Muscle of leg (tissue), 3 donors: ENCODE measurements at regions not wholly inside any gene's neighbourhood (a gene's known extent, or its start where the extent isn't known, plus 50 kb on each side); places are given as distances from the start of the nearest gene placed in this dataset.
"Not testable (repeated sequence)": the region's sequence is repeated elsewhere in the genome, so short reads cannot be mapped to it uniquely, and the experiment has no call there.

Experiments
- DNase-seq: peaks from one replicate; pipeline ENCODE4 v3.0.0; 2013
- H3K27ac ChIP-seq: one replicate; pipeline ENCODE4 v1.5.1; 2013; ENCODE audit warnings: mild to moderate bottlenecking, low read length, control low read depth
- H3K27me3 ChIP-seq: one replicate; pipeline ENCODE4 v1.6.1; 2013; ENCODE audit warnings: low read length; ENCODE audit not compliant: control insufficient read depth, insufficient read depth
- H3K36me3 ChIP-seq: one replicate; pipeline ENCODE4 v1.6.1; 2013; ENCODE audit warnings: low read length; ENCODE audit not compliant: control insufficient read depth, insufficient read depth
- H3K4me1 ChIP-seq: one replicate; pipeline ENCODE4 v1.6.1; 2013; ENCODE audit warnings: low read length; ENCODE audit not compliant: control insufficient read depth, insufficient read depth
- H3K4me3 ChIP-seq: one replicate; pipeline ENCODE4 v1.5.1; 2013; ENCODE audit warnings: low read length, control low read depth
- H3K9me3 ChIP-seq: replicated peaks from 2 replicates; pipeline ENCODE4 v1.6.1; 2013; ENCODE audit warnings: low read depth, low read length; ENCODE audit not compliant: control insufficient read depth
- WGBS: methylation state at CpG from one replicate; pipeline ENCODE4 v1.1.5; 2013; ENCODE audit warnings: missing lambda C conversion rate; ENCODE audit not compliant: insufficient coverage; 5-methylcytosine and 5-hydroxymethylcytosine counted together

DNA sequence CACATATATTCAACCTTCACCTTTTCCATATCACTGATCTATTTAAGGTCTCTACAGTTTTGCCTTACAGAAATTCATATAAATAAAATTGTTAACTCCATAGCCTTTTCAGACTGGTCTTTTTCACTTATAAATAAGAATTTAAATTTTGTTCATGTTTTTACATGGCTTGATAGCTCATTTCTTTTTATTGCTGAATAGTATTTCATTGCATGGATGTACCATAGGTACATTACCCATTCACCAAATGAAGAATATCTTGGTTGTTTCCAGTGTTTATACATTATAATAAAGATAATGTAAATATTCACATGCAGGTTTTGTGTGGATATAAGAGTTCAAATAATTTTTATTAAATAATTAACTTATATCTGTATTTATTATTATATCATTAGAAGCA is 1765.0 kb downstream of the OTOL1 start:
- Histone ChIP-seq H3K4me1 (no peaks in the 10 kb centered on the region), H3K27ac (no peak overlapping the region), H3K4me3 (no peak overlapping the region), H3K27me3 (no peaks in the 10 kb centered on the region), H3K36me3 (no peaks in the 10 kb centered on the region), H3K9me3 (no peaks in the 10 kb centered on the region)
- no peak for DNase-seq

DNA sequence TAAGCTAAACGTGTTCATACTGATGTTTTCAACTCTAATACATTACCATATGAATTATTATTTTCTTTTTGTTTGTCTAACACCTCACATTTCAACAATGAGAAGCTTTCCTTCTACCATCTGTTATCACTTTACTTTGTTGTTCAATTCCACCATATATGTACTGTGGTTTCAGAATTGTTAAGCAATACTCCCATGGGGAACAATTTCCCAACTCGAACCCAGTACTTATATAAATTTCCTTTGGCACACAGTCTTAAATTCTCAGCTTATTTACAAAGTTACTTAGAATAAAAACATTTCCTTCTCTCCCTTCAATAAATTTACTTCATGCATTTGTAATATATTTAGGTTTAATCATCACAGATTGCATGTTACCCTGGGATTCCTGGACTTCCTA is 1764.4 kb downstream of the OTOL1 start:
- Histone ChIP-seq H3K9me3 (no peaks in the 10 kb centered on the region), H3K4me3 (no peak overlapping the region), H3K27ac (no peak overlapping the region), H3K27me3 (no peaks in the 10 kb centered on the region), H3K36me3 (no peaks in the 10 kb centered on the region), H3K4me1 (no peaks in the 10 kb centered on the region)
- DNase-seq: no peak
- WGBS: no CpG with 5 or more reads among the region's 2 CpGs

DNA sequence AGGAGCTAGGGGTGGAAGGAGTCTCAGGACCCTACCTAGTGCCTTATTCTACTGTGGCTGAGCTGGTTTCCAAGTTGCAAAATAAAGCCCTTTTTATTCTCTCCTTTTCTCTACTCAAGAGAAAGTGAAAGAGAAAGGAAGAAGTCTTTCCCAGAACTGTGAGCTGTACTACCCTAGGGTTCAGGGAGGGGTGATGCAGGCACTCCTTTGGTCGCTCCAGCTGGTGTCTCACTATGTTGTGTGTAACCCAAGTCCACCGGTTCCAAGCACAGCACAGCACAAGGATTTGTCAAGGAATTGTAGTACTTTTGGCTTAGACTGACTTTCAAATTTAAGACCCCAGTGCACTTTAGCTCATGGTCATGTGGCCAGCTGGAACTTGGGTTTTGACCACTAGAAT is 1721.7 kb downstream of the OTOL1 start:
- no peaks in the 10 kb centered on the region for H3K4me1 ChIP-seq
- no peaks in the 10 kb centered on the region for H3K9me3 ChIP-seq
- no peaks in the 10 kb centered on the region for H3K27me3 ChIP-seq
- WGBS: no CpG with 5 or more reads among the region's 2 CpGs
- no peaks in the 10 kb centered on the region for H3K36me3 ChIP-seq
- no peak overlapping the region for H3K4me3 ChIP-seq
- no peak for DNase-seq
- H3K27ac ChIP-seq: no peak overlapping the region

DNA sequence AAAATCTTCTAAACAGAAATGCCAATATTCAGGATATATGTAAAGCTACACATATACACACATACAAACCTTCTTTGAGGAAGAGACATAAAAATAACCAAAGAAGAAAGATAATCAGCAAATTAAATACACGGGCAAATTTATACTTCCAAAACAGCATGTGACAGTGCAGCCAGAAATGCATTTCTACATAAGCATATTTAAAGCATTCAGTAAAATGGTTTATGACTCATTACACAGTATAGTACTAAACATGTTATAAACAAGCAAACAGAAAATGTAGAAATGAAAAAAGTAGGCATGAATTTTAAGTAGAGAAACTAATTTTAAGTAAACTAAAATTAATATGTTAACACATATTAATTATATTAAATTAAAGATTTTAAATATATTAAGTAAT is 1717.2 kb downstream of the OTOL1 start:
- no peak overlapping the region for H3K4me3 ChIP-seq
- no peaks in the 10 kb centered on the region for H3K9me3 ChIP-seq
- no peaks in the 10 kb centered on the region for H3K4me1 ChIP-seq
- WGBS: no CpG with 5 or more reads among the region's 1 CpG
- H3K27ac ChIP-seq: no peak overlapping the region
- DNase-seq: no peak
- H3K27me3 ChIP-seq: no peaks in the 10 kb centered on the region
- H3K36me3 ChIP-seq: no peaks in the 10 kb centered on the region

DNA sequence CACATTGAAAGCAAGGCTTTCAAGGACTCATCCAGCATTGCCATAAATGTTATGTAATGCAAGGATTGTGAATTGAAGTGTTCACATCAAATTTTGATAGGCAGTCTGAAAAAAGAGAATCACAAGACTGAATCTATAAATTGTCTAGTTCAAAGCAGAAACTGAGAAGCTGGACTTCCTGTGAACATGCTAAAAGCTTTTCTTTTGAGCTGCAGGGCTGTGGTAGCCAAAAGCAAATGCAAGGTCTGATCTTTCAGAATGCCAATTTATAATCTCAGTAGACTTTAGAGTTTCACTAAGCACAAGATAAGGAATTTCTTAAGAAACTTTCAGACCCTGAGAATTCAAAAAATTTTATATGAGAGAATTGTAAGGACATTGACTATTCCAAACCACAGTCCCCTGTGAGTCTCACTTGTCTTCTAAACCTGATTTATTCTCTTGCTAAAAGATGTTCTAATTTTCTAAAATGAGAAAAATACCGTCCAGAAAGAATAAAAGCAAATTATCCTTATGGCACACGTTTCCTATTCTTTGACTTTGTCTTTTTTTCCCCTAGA is 1700.3 kb downstream of the OTOL1 start:
- DNase-seq: peak; percentile 44
- no CpG with 5 or more reads among the region's 2 CpGs for WGBS
- H3K4me3 ChIP-seq: no peak overlapping the region

DNA sequence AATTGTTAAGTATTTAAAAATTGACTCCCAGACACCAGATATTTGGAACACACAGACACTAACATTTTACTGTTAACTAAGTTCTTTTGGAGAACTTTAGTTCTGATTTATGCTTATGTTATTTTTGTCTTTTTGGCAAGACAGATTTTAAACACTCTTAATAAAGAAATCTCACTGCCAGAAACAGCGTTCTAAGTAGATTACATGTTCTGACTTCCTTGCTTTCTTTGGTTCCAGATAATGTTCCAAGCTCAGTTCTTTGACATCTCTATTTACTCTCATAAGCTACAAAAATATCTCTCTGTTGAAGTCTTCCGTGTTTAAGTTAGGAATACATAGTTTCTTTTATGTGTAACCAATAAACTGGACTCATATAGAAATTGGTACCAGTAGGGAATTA is 1699.6 kb downstream of the OTOL1 start:
- no peaks in the 10 kb centered on the region for H3K27me3 ChIP-seq
- H3K27ac ChIP-seq: no peak overlapping the region
- no CpG with 5 or more reads among the region's 2 CpGs for WGBS
- H3K36me3 ChIP-seq: no peaks in the 10 kb centered on the region
- H3K4me3 ChIP-seq: no peak overlapping the region
- H3K9me3 ChIP-seq: no peaks in the 10 kb centered on the region
- no peaks in the 10 kb centered on the region for H3K4me1 ChIP-seq
- DNase-seq: peak; percentile 21

More for the DNA sequence above, 1700.3 kb downstream of the OTOL1 start:
- Histone ChIP-seq H3K9me3 (no peaks in the 10 kb centered on the region), H3K36me3 (no peaks in the 10 kb centered on the region), H3K27ac (no peak overlapping the region), H3K4me1 (no peaks in the 10 kb centered on the region), H3K27me3 (no peaks in the 10 kb centered on the region)

DNA sequence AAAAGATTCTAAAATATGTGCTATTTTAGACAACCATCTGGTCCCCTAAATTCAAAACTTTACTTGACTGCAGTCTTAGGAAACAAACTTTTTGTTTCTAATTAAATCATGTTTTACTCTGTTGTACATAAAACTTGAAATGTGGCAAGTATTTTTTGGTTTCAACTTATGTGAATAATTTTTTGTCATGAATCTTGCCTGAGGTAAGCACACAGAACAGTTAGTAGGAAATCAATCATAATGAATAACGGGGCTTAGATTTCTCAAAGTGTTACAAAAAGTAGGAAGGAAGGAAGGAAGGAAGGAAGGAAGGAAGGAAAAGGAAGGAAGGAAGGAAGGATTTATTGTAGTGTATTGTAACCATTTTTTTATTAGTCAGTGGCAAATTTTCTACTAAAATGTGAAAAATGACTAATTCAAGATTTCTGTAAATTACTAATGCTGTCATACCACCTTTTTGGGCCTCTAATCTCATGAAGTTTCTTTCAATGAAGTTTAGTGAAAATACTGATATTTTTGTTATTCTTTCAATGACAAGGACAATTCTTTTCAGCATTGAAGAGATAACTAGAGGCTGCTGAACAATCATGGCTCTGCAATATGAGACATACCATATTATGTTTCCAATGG is 1689.2 kb downstream of the OTOL1 start:
- no peaks in the 10 kb centered on the region for H3K4me1 ChIP-seq
- H3K27ac ChIP-seq: no peak overlapping the region
- H3K9me3 ChIP-seq: no peaks in the 10 kb centered on the region
- no peak overlapping the region for H3K4me3 ChIP-seq
- no CpG with 5 or more reads among the region's 1 CpG for WGBS
- H3K27me3 ChIP-seq: no peaks in the 10 kb centered on the region
- H3K36me3 ChIP-seq: no peaks in the 10 kb centered on the region
- no peak for DNase-seq

DNA sequence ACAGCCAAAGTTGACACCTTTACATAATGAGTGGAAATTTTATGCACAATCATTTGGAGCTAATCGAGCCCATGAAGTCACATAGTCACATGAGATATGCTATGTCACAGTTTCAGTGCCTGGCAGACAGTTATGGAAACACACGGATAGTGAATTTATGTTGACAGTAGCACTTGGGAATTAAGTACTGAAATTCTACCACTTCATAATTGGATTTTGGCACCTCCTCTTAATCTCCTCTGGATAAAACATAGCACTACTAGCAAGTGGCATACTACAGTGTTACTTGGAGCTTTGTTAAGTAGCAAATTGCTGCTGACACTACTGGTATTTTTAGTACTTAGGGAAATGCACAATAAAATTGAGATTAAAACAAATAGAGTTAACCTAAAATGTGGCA is 1679.4 kb downstream of the OTOL1 start:
- Histone ChIP-seq H3K9me3 (peaks cover 5% of the 10 kb centered on the region), H3K4me3 (no peak overlapping the region), H3K4me1 (no peaks in the 10 kb centered on the region), H3K36me3 (no peaks in the 10 kb centered on the region), H3K27ac (no peak overlapping the region), H3K27me3 (no peaks in the 10 kb centered on the region)
- DNase-seq: peak; percentile 13
- WGBS: no CpG with 5 or more reads among the region's 2 CpGs

DNA sequence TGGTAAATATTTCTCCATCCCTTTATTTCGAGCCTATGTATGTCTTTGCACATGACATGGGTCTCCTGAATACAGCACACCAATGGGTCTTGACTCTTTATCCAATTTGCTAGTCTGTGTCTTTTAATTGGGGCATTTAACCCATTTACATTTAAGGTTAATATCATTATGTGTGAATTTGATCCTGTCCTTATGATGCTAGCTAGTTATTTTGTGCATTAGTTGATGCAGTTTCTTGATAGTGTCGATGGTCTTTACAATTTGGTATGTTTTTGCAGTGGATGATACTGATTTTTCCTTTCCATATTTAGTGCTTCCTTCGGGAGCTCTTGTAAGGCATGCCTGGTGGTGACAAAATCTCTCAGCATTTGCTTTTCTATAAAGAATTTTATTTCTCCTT is 1675.9 kb downstream of the OTOL1 start:
- peaks cover 17% of the 10 kb centered on the region for H3K9me3 ChIP-seq
- DNase-seq, H3K27me3 ChIP-seq, H3K36me3 ChIP-seq, H3K27ac ChIP-seq, H3K4me1 ChIP-seq, H3K4me3 ChIP-seq: not testable (repeated sequence)
- no CpG with 5 or more reads among the region's 3 CpGs for WGBS

DNA sequence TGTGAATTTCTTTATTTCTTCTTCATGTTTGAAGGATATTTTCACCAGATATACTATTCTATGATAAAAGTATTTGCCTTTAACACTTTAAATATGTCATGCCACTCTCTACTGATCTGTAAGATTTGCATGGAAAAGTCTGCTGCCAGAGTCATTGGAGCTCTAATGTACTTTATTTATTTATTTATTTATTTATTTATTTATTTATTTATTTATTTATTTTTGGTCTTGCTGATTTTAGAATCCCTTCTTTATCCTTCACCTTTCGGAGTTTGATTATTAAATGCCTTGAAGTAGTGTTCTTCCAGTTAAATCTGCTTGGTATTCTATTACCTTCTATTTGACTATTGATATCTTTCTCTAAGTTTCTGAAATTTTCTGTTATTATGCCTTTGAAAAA is 1669.6 kb downstream of the OTOL1 start:
- Histone ChIP-seq H3K9me3 (peaks cover 17% of the 10 kb centered on the region), H3K36me3 (no peaks in the 10 kb centered on the region), H3K4me1 (no peaks in the 10 kb centered on the region), H3K27ac (no peak overlapping the region), H3K4me3 (no peak overlapping the region), H3K27me3 (no peaks in the 10 kb centered on the region)
- WGBS: no CpG with 5 or more reads among the region's 1 CpG
- DNase-seq: no peak

DNA sequence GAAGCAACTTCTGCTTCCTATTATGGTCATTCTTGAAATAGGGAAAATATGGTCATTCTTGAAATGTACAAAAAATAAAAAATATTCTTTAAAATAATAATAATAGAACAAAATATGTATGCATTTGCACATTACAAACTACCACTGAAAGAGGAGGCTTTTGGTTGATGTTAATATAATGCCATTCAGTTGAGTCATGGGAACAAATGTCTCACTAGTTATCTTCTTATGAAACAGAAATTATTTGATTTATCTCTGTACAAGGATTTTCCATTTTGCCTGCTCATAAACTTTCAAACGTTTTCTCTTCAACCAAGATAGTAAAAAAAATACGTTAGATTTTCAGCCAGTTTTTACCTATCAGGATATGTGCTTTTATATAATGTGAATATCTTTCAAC is 1662.7 kb downstream of the OTOL1 start:
- Histone ChIP-seq H3K9me3 (no peaks in the 10 kb centered on the region), H3K4me3 (no peak overlapping the region), H3K27me3 (no peaks in the 10 kb centered on the region), H3K36me3 (no peaks in the 10 kb centered on the region), H3K4me1 (no peaks in the 10 kb centered on the region), H3K27ac (no peak overlapping the region)
- WGBS: no CpG with 5 or more reads among the region's 2 CpGs
- no peak for DNase-seq
